ENCODE measurements at regions not wholly inside any gene's neighbourhood (a gene's known extent, or its start where the extent isn't known, plus 50 kb on each side); places are given as distances from the start of the nearest gene placed in this dataset.

DNA sequence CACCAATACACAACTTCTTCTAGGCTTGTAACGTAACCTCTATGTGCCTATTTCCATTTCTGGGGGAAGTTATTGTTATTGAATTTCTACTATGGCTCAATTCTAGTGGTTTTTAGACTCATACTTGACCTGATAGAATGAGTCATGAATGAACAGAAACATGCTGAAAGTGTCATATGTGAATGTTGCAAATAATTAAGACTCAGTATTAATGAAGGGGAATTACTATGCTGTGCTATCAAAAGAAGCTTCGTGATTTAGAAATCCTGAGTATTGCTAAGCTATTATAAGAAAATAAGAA, 135.1 kb upstream of the ZWINT start:
- TF ChIP-seq, protein P1, sequence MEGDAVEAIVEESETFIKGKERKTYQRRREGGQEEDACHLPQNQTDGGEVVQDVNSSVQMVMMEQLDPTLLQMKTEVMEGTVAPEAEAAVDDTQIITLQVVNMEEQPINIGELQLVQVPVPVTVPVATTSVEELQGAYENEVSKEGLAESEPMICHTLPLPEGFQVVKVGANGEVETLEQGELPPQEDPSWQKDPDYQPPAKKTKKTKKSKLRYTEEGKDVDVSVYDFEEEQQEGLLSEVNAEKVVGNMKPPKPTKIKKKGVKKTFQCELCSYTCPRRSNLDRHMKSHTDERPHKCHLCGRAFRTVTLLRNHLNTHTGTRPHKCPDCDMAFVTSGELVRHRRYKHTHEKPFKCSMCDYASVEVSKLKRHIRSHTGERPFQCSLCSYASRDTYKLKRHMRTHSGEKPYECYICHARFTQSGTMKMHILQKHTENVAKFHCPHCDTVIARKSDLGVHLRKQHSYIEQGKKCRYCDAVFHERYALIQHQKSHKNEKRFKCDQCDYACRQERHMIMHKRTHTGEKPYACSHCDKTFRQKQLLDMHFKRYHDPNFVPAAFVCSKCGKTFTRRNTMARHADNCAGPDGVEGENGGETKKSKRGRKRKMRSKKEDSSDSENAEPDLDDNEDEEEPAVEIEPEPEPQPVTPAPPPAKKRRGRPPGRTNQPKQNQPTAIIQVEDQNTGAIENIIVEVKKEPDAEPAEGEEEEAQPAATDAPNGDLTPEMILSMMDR (IDR thresholded peaks at IDR 0.05): no peak
- no peak for TF ChIP-seq POLR2AphosphoS5 (IDR thresholded peaks at IDR 0.05)
- TF ChIP-seq EP300 (IDR thresholded peaks at IDR 0.05): no peak
- no peak for TF ChIP-seq POLR2A (IDR thresholded peaks at IDR 0.05)
- Histone ChIP-seq H3K27me3 (no peaks in the 10 kb centered on the region), H3K27ac (no peak overlapping the region), H3K9me3 (no peaks in the 10 kb centered on the region), H3K4me3 (no peak overlapping the region), H3K4me1 (no peaks in the 10 kb centered on the region), H3K36me3 (no peaks in the 10 kb centered on the region)
- 75 to 78% methylated on average over 2 of the region's 2 CpGs for WGBS, 2 donors
- intact Hi-C loops (cut with DNase I): no loop called here
- DNase-seq: no peak

DNA sequence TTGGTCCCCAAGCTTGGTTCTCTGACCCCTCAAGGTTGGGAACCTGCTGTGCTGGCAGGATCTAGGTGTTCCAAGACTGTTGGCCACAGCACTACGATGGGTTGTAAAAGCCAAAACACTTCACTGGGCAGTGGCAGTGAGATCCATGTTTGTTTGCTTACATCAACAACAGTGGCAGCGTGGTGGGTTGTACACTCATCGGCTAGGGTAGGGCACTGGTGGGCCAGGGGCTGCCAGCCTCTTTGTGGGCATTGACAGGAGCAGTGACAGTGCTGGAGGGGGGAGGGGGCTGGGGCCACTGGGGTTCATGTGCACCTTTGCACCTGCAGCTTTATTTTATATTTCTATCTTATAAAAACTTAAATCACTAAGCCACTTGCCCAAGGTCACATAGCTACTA, 126.7 kb upstream of the ZWINT start:
- H3K4me1 ChIP-seq: no peaks in the 10 kb centered on the region
- intact Hi-C loops (cut with DNase I): no loop called here
- H3K9me3 ChIP-seq: no peaks in the 10 kb centered on the region
- no peaks in the 10 kb centered on the region for H3K36me3 ChIP-seq
- no peaks in the 10 kb centered on the region for H3K27me3 ChIP-seq
- H3K27ac ChIP-seq: no peak overlapping the region
- TF ChIP-seq POLR2AphosphoS5 (IDR thresholded peaks at IDR 0.05): no peak
- no peak for TF ChIP-seq POLR2A (IDR thresholded peaks at IDR 0.05)
- no peak for TF ChIP-seq EP300 (IDR thresholded peaks at IDR 0.05)
- no peak overlapping the region for H3K4me3 ChIP-seq
- DNase-seq: no peak
- WGBS, 2 donors: 81 to 86% methylated on average over 3 of the region's 3 CpGs

DNA sequence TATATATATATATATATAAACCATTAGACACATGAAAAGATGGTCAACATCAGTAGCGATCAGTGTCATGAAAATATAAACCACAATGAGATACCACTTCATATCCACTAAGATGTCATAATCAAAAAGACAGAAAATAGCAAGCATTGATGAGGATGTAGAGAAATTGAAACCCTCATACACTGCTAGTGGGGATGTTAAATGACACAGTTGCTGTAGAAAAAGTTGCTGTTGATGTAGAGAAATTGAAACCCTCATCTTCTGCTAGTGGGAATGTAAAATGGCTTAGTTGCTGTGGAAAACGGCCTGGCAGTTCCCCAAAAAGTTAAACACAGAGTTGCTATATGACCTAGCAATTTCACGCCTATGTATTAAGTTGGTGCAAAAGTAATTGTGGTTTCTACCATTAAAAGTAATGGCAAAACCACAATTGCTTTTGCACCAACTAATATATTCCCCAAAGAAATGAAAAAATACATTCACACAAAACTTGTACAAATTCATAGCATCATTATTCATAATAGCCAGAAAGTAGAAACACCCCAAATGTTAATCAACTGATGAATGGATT, 120.5 kb upstream of the ZWINT start:
- 63 to 76% methylated on average over 3 of the region's 3 CpGs for WGBS, 2 donors

DNA sequence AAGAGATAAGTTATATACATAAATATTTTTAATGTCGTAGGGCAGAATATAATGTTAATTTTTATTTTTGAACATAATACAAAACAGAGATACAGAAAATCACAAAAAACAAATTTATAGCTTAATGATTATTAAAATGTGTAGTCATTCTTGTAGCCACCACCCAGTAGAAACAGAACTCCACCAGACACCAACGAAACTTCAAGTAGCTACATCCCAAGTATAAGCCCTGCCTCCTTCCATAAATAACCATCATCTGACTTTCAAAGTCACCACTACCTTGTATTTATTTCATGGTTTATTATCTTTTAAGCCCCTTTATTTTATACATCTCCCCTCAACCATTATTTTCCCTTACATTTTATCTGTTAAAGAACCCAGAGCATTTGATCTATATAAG, 111.9 kb upstream of the ZWINT start:
- Histone ChIP-seq H3K27ac (no peak overlapping the region), H3K9me3 (no peaks in the 10 kb centered on the region), H3K36me3 (no peaks in the 10 kb centered on the region), H3K4me3 (no peak overlapping the region), H3K27me3 (no peaks in the 10 kb centered on the region), H3K4me1 (no peaks in the 10 kb centered on the region)
- intact Hi-C loops (cut with DNase I): no loop called here
- no peak for DNase-seq
- WGBS, 2 donors: 79 to 82% methylated on average over 2 of the region's 2 CpGs
- no peak for TF ChIP-seq POLR2A (IDR thresholded peaks at IDR 0.05)
- no peak for TF ChIP-seq EP300 (IDR thresholded peaks at IDR 0.05)
- no peak for TF ChIP-seq POLR2AphosphoS5 (IDR thresholded peaks at IDR 0.05)
- TF ChIP-seq, protein P1 (IDR thresholded peaks at IDR 0.05): no peak

More for the DNA sequence above, 120.5 kb upstream of the ZWINT start:
- H3K27me3 ChIP-seq: no peaks in the 10 kb centered on the region
- no peaks in the 10 kb centered on the region for H3K4me1 ChIP-seq
- no peak for DNase-seq
- no peaks in the 10 kb centered on the region for H3K36me3 ChIP-seq
- no peaks in the 10 kb centered on the region for H3K9me3 ChIP-seq
- intact Hi-C loops (cut with DNase I): no loop called here
- TF ChIP-seq, protein P1 (IDR thresholded peaks at IDR 0.05): no peak
- TF ChIP-seq POLR2A (IDR thresholded peaks at IDR 0.05): no peak
- TF ChIP-seq EP300 (IDR thresholded peaks at IDR 0.05): no peak
- no peak for TF ChIP-seq POLR2AphosphoS5 (IDR thresholded peaks at IDR 0.05)
- H3K4me3 ChIP-seq: no peak overlapping the region
- no peak overlapping the region for H3K27ac ChIP-seq

DNA sequence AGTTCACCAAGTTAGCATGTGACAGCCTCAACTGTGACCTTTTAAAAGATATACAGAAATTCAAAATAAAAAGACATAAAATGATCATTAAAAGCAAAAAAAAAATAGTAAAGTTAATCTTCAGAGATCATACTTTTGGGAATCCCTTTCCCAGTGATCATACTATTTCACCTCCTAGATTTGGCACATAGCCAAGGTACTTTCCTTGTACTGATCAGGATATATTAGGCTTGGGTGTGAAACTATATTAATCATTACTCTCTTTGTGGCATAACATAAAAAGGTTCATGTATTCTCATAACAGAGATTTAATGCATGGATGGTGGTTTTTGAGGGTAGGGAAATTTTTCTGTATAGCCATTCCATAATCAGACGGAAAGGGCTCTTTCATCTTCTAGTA, 109.6 kb upstream of the ZWINT start:
- Histone ChIP-seq H3K36me3 (no peaks in the 10 kb centered on the region), H3K4me1 (no peaks in the 10 kb centered on the region), H3K27me3 (no peaks in the 10 kb centered on the region), H3K9me3 (no peaks in the 10 kb centered on the region), H3K27ac (no peak overlapping the region), H3K4me3 (no peak overlapping the region)
- WGBS, 2 donors: 95 to 97% methylated on average over 1 of the region's 1 CpG
- intact Hi-C loops (cut with DNase I): no loop called here
- TF ChIP-seq POLR2A (IDR thresholded peaks at IDR 0.05) (no peak), EP300 (IDR thresholded peaks at IDR 0.05) (no peak), POLR2AphosphoS5 (IDR thresholded peaks at IDR 0.05) (no peak)
- TF ChIP-seq, protein P1 (IDR thresholded peaks at IDR 0.05): no peak
- no peak for DNase-seq

Measured in sigmoid colon (tissue), 6 donors.